NCI-H2029 treated with DMSO at 0.1 percent for 48 hours (cell line): ENCODE measurements at regions not wholly inside any gene's neighbourhood (a gene's known extent, or its start where the extent isn't known, plus 50 kb on each side); places are given as distances from the start of the nearest gene placed in this dataset.

Experiments used
- DNase-seq: peaks from one replicate; lab custom pipeline; 2025; lab: John Stamatoyannopoulos, UW

DNA sequence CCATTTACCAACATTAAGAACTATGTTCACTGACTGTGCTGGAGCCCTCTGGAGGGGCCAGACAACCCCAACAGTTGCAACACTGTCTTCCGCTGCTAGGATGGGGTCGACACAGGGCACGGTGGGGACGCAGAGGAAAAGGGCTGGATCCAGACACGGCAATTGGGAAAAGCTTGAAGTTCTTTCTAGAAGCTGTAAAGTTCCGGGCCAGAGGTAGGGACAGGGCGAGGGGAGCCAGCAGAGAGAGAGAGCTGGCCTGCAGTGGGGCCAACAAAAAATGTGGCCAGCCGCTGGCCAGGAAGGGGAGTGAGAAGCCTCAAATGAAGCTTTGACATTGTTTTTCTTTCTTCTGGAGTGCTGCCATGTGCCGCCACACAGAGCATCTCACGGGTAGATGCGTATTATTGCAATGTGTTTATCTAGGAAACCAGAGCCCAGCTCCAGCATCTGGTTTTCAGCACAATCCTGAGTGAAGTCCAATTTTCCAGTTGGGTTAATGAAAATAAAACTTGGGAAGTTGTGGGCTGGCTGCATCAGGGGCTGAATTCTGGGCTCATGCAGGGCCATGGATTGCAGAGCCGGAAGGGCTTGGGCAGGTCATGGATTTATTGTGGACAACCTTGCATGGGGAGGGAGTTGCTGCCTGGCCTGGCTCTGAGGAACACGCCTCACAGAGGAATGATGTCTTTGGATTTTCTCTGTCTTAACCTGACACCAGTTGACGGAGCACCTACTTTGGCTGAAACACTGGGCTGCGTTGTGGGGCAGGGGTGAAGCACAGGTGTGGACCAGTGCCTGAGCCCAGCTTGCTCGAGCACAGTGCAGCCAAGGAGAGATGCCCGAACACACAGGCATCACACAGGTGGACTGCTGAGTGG is 67.6 kb upstream of the AMPD3 start:
- no peak for DNase-seq

DNA sequence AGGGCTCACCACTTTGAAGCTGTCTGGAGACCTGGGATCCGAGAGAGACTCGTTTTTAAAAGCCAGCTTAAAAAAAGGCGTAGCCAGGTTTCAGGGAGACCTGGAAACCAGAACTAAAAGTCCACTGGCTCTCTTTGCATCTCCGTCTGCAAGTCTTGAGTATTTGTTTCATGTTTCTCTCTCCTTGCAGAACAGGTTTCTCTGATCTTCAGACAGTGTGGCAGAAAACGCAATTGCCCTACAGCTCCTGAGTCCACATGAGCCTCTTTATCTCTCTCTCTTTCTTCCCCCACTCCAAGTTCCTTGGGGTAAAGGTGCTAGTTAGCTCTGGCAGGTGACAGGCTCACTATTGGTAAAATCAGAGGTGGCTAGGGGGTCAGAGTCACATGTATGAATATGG is 67.0 kb upstream of the AMPD3 start:
- DNase-seq, result no peak

DNA sequence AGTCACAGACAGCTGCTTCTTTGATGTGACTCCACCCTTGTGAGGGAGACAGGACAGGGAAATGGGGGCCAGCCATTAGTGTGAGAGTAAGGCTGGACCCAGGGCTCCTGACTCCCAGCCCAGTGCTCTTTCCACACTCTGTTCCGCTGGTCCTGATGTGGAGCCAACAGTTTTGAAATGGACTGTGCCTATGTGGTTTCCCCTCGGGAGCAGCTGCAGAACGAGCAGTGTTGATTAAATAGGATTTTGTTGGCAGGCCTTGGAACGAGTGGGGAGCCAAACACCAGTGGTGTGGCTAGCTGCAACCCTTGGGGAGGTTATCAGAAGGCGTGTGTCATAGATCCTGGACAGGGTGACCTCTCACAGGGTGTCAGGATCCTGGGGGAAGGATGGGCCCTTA is 66.5 kb upstream of the AMPD3 start:
- no peak for DNase-seq

DNA sequence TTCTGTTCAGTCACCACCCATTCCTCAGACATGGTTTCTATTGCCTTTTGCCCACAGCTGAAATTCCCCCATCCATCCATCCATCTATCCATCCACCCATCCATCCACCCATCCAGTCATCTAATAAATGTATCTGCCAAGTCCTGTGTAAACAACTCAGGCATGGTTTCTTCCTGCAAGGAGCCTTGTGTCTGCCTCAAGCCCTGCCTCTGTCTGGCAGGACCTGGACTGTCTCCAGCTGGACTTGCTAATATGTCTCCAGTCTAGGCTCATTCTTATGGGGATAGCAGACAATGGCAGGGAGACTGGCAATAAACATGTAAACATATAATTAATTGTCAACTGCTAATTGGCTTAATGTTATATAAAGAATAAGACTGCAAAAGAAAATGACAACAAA is 64.7 kb upstream of the AMPD3 start:
- no peak for DNase-seq

DNA sequence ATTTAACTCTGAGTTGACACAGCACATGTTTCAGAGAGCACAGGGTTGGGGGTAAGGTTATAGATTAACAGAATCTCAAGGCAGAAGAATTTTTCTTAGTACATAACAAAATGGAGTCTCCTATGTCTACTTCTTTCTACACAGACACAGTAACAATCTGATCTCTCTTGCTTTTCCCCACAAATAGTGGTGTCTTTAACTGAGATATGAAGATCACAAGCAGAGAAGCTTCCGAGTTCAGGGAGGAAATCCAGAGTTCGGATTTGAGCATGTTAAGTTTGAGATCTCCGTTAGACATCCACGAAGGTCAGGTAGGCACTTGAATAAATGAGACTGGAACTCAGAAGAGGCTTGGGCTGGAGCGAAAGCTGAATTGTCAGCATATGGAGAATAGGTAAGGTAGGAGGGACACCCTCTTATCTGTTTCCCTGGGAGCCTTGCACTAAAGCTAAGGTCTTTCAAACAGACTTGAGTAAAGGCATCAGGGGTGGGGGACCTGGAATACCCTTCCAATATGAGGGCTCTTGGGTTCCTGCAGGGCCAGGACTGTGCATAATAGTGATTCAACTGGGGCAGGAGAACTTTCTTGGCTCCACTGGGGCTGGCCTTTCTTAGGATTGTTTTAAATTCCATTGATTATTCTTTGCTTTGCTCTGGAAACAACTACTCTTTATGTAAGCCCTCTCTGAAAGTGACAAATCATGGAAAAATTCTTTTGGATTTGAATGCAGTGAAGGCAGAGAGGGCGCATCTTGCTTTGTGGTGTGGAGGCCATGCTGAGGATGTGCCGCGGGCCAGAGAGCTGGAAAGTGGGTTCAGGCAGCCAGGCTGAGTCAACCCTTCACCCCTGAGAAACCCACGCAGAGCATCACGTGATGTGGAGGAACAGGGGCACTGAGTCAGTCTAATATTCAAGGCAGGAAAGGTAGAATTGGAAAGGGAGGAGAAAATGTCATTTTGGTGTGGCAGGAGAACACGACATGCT is 62.7 kb upstream of the AMPD3 start:
- no peak for DNase-seq

DNA sequence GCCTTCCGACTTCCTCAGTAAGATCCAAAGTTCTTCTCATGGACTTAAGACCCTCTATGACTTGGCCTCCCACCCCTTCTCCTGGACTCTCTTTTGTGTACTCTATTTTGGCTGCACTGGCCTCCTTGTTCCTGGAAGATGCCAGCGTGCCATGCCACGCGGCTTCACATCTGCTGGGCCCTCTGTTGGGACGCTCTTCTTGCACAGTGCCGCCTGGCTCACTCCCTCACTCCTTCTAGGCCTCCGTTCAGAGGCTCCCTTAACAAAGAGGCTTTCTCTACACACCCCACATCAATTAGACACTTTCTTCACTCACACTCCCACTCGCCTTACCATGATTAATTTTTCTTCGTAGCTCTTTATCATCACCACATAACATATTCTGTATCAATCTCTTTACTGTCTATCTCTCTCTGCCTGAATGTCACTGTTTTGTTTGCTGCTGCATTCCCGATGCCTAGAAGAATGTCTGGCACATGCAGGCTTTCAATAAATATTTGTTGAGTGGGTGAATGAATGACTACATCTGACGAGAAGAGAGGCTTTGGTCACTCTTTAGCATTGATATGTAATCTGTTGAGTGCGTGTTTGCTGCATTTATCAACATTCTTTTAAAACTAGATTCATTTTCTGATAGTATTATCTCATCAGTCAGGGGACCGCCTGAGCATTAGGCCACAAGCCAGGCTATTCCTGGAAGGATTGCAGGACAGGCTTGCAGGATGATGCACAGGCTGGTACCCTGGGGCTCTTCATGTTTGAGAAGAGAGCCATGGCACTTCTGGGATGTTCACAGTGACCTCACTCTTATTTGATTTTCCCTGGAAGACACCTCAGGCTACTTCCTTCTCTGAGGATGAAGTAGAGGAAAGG is 60.6 kb upstream of the AMPD3 start:
- no peak for DNase-seq

DNA sequence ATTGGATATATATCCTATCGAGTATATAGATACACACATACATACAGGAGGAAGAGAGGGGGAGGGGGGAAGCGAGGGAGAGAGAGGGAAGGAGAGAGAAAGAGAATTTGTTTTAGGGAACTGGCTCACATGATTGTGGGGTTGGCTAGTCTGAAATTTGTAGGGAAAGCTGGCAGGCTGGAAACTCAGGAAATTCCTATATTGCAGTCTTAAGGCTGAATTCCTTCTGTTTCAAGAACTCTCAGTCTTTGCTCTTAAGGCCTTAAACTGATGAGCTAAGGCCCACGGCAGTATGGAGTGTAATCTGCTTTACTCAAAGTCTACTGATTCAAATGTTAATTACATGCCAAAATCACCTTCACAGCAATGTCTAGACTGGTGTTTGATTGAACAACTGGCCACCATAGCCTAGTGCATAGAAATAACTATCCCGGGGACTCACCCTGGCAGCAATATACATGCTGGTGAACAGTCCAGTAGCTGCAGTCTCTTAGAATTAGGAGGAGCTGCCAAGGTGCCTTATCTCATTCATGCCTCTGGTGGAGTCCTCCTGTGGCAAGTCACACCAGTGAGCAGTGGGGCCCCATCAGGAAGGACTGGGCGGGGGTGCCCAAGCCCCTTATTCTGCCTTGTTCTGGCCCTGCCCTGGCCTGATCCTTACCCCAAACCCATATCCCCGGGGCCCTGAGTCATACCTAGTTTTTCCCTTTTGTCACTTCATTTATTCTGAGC is 59.7 kb upstream of the AMPD3 start:
- no peak for DNase-seq

DNA sequence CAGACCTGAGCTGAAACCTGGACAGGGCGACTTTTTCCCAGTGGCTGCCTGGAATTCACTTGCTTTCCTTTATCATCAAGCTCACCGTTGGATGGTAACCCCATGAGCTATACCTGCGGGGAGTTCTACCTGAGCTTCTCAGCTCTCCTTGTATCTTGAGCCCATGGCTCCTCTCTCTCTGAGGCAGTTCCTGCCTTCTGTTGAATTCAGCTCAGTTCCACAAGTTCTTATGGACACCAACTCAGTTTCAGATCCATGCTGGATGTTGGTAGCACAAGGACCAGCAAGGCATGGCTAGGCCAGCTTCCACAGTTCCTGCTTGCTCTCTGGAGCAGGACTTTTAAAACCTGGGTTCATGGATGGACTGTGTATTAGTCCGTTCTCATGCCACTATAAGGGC is 58.3 kb upstream of the AMPD3 start:
- DNase-seq, result no peak

DNA sequence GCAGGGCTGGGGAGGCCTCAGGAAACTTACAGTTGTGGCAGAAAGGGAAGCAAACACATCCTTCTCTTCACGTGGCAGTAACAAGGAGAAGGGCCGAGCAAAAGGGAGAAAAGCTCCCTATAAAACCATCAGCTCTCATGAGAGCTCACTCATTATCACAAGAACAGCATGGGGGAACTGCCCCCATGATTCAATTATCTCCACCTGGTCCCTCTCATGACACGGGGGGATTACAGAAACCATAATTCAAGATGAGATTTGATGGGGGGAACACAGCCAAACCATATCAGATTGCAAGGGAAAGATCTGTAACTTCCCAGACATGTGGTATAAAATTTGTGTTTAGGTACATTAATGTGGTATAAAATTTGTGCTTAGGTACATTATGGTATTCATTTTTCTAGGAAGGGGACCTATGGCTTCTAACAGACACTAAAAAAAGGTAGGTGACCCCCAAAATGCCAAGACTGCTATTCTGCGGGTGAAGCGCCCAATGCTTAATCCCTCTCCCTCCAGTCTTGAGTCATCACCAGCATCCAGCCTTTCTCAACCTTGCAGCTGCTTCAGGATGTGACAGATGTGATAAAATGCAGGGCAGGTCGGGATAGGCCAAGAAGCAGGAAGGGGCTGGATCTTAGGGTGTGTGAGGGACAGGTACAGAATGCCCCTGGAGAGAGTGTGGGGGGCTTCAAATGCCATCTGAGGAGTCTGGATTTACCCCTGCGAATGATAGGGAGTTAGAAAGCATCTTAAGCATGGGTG is 57.7 kb upstream of the AMPD3 start:
- DNase-seq, result no peak

DNA sequence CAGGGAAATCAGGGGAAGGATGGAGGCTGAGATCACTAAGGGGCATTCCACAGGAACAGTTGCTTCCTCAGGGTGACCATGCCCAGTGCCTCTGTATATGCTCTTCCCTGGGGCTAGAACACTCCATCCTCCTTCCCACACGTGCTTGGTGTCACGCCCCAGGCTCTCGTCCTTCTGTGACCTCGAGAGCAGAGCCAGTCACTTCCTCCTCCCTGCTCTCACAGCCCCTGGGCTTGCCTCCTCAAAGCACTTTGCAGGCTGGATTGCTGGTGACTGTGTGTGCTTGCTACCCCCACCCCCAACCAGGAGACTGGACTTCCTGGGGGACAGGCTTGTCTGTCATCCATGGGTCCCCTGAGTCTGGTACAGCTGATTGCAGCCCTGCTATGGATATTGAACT is 56.5 kb upstream of the AMPD3 start:
- no peak for DNase-seq

DNA sequence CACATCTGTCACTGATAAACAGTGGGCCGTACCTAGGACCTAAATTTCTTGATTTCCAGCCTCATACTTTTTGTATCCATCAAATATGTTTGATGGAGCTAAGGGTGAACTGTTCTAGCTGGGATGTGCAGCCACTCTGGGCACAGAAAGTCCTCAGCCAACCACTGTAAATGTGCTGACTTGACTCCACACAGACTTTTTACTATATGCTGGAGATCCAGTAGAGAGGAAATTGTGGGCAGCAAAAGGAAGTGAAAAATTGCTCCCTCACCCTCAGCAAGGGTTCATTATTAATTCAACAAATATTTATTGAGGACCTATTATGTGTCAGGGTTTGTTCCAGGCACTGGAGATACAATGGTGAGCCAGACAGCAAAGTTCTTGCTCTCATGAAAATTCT is 54.2 kb upstream of the AMPD3 start:
- no peak for DNase-seq

DNA sequence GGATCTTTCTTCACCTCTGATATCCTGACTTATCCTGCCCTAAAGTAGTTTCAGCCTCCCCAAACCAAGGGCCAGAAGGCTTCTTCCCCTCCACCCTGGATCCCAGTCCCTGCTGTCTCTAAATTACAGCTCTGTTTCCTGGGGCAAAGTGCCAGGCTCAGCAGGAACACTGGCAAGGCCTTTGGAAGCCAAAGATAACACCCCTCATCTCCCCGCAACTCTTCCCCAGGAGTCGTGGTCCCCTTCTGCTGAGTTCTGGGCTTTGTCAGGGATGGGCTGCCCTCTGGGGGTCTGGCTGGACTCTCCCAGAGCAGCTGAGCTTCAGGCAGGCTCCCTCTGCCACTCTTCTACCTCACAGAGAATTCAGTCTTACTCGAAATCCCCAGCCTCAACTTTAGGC is 53.8 kb upstream of the AMPD3 start:
- no peak for DNase-seq

DNA sequence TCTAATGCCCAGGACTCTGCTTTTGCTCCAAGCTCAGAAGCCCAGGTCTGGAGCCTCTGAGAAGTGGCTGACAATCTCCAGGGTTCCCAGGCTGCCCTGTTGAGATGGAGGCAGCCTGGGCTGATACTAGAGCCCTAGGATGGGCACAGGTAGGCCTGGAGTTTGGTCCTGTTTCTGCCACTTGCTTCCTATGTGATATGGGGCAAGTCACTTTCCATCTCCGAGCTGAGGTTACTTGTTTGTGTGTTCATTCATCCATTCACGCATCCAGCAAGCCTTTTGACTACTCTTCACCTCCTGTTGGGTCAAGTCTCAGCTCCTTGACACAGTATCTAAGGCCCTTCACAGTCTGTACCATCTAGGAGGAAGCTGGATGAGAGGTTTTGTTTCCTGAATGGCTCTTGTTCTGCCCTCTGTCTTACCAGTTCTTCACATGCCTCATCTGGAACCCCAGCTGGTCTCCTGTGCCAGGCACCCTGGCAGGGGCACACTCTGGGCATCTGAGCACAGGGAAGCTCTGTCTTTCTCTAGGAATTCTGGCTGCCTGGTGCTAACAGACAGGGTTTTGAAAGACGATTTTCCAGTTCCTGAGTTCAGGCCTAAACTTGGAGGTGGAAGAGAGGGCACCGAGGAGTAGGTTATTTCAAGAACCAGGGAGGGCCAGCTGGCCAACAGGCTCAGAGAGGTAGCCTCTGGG is 53.2 kb upstream of the AMPD3 start:
- no peak for DNase-seq
